ENCODE measurements at regions not wholly inside any gene's neighbourhood (a gene's known extent, or its start where the extent isn't known, plus 50 kb on each side); places are given as distances from the start of the nearest gene placed in this dataset.

DNA sequence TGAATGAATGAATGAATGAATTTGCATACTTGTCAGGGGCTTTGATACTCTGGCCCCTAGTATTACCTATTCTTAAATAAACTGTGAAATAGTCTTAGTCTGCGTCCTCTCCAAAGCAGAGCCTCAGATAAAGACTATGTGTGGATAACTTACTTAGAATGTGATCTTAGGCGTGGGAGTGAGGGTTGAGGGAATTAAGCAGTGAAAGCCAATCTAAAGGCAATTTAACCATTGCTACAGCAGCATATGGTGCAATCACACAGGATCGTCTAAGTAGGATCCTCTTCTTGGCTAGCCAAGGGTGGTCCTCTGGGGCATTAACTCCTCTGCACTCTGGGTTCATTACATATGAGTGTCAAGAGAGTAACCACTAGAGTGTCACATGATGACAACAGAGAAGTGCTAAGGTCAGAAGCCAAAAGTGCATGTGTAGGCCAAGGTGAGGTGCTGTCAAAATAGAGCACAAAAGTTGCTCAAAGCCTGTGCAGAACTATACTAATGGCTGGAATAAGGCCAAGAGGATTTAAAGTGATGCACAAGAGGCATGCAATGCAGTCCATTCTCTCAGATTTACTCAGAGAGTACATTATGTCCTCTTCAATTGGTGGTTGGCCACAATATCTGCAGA is 274.4 kb upstream of the SEMA6A start:
- no peak for DNase-seq (ENCODE audit: low read depth in 2 of 2)

DNA sequence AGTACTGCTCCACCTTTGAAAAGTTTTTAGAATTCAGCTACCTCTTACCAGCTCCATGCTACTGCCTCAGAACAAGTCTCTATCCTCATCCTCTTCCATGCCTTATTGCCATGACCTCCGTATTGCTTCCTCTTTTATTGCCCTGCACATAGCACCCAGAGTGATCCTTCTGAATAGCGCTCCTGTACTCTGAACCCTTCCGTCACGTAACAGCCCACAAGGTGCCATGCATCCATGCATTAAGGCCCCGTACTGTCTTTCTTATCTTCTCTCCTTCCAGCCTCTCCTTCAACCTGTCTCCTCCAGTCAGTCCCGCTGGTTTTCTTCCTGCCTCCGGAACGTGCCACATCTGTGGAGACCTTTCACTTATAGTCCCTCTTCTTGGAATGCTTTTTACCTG is 273.3 kb upstream of the SEMA6A start:
- DNase-seq (ENCODE audit: low read depth in 2 of 2), result no peak

DNA sequence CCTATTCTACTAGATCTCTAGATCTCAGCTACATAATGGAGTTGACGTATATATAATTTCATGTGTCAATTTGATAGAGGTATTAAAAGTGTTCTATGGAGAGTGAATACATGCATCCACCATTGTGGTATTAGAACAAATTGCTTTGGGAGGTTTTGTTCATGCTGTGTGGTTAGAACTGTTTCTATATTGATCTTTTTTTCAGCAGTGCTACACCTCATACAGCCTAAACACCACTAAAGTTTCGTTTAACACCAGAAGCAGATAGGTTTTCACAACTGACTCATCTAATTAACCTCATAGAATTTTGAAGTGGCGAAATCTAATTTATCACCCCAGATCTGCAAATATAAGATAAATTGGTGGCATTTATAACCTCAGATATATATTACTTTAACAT is 269.4 kb upstream of the SEMA6A start:
- no peak for DNase-seq (ENCODE audit: low read depth in 2 of 2)

DNA sequence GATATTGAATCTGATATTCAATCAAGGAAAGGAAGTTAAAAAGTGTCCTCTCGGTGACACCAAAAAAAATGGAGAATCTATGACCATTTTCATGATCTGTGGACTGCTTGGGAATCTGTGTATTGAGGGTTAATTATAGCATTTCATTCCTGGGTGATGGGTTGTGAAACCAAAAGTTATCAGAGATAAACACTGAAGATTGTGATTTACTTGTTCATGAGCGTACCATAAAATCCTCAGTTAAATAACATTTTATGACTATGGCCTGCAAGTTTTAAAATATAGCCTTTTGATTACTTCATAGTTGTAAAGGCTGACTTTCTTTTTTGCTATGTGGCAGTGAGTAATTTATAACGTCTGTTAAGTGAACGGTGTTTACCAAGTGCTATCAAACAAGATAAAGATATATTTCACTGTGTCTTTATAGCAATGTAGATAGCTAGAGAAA is 267.9 kb upstream of the SEMA6A start:
- no peak for DNase-seq (ENCODE audit: low read depth in 2 of 2)

DNA sequence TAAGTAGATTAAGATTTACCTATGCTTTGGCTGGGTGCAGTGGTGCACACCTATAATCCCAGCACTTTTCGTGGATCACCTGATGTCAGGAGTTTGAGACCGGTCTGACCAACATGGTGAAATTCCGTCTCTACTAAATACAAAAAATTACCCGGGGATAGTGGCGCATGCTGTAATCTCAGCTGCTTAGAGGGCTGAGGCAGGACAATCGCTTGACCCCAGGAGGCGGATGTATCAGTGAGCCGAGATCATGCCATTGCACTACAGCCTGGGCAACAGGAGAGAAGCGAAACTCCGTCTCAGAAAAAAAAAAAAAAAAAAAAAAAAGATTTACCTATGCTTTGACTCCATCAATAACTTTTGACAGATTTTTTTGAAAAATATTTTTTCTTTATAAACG is 267.1 kb upstream of the SEMA6A start:
- DNase-seq (ENCODE audit: low read depth in 2 of 2), result no peak

DNA sequence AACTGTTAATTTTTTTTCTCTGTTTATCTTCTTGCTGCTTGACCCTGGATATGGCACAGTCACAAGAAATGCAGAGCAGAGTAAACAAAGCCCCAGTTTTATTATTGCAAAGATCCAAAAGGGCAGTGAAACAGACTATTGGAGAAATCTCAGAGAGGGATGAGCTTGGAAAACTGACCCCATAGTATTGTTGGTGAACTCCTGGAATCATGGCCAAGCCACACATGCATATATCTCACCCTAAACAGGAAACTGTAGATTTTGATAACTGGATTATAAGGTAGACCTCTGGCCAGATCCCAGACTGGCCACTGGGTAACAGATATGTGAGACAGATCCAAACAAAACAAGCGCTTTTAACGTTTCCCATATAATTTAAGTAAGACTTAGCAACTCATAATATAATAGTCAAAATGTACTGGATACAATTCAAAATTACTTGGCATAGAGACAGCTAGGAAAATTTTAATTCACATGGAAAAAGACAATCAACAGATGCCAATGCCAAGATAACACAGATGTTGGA is 263.5 kb upstream of the SEMA6A start:
- no peak for DNase-seq (ENCODE audit: low read depth in 2 of 2)

GRCh38 chr5:116834796-116835515 is 260.3 kb upstream of the SEMA6A start:
- DNase-seq (ENCODE audit: low read depth in 2 of 2), result no peak

- no peak for DNase-seq (ENCODE audit: low read depth in 2 of 2)
Observed at GRCh38 chr5:116830079-116830478, 255.5 kb upstream of the SEMA6A start.

- no peak for DNase-seq (ENCODE audit: low read depth in 2 of 2)
Observed at GRCh38 chr5:116827078-116827477, 252.5 kb upstream of the SEMA6A start.

DNA sequence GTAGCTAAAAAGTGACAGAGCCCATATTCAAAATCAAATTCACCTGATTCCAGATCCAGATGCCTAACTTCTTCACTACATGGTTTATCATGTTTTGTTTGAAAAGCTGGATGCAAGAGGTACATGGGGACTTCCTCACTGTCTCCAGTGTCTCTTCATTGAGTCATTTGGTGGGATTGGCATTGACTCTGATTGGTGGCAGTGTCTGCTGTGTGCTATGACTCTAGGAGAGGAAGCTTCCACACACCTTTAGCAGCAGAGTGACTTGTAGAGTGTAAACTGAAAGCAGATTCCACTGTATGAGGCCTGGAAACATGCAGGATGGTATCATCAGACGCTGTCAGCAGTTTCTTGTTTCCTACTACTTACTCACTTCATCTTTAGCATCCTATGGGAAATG is 250.9 kb upstream of the SEMA6A start:
- DNase-seq (ENCODE audit: low read depth in 2 of 2), result no peak

- DNase-seq (ENCODE audit: low read depth in 2 of 2), result no peak
Observed at GRCh38 chr5:116824751-116825438, 250.3 kb upstream of the SEMA6A start.

- DNase-seq (ENCODE audit: low read depth in 2 of 2), result no peak
Observed at GRCh38 chr5:116814626-116815385, 240.2 kb upstream of the SEMA6A start.

DNA sequence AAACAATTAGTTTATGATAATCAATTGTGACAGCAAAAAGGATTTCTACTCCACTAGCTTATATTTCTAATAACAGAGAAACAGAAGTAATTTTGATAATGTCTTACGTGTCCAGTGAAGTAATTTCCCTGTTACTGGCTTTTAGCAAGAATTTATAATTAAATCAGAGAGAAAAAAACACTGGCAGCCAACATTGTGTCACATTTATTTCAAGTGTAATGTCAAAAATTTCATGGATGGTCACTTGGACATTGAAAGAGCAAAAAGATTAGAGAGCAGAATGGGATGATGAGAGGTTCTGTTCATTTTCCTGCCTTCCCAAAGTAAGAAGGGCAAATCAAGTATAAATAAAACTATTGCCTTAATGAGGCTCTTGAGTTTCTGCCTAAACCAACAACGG is 239.3 kb upstream of the SEMA6A start:
- no peak for DNase-seq (ENCODE audit: low read depth in 2 of 2)

GRCh38 chr5:116813356-116813755 is 238.7 kb upstream of the SEMA6A start:
- DNase-seq (ENCODE audit: low read depth in 2 of 2), result no peak

DNA sequence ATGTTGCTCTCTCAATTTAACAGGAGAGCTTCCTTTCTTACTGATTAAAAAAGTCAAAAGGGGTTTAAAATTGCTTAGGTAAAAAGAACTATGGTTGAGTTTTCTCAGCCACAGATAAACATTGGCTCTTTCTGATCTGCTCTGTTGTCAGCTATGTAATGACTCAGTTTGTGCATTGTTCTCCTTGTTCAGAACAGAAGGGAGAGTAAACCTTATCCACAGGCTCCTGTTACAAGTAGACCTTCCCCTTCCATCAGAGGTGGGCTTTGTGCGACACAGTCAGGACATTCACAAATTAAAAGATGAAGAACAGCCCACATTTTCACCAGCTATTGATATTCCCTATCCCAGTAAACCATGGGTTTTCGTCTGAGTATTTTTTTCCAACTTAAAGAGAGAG is 236.3 kb upstream of the SEMA6A start:
- DNase-seq (ENCODE audit: low read depth in 2 of 2), result no peak

DNA sequence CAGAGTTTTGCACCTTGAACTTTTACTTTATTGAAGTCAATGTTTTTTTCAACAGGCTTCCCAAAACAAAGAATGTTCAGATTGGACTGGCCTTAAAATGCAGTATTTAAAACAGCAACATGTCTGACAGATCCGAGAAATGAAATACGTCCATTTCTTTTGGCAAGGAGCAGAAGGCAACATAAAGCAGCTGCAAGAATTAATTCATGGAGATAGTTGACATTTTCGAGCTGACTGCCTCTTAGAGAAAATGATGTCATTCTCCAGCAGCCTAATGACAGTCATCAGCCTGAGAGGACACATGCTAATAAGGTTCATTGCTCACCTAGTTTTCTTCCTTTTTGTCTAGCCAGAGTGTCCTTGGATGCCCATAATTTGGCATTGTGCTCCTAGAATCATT is 232.2 kb upstream of the SEMA6A start:
- no peak for DNase-seq (ENCODE audit: low read depth in 2 of 2)

- no peak for DNase-seq (ENCODE audit: low read depth in 2 of 2)
Observed at GRCh38 chr5:116799401-116799800, 224.8 kb upstream of the SEMA6A start.

GRCh38 chr5:116795189-116795588 is 220.6 kb upstream of the SEMA6A start:
- no peak for DNase-seq (ENCODE audit: low read depth in 2 of 2)

- DNase-seq (ENCODE audit: low read depth in 2 of 2), result no peak
Observed at GRCh38 chr5:116789522-116789921, 214.9 kb upstream of the SEMA6A start.

DNA sequence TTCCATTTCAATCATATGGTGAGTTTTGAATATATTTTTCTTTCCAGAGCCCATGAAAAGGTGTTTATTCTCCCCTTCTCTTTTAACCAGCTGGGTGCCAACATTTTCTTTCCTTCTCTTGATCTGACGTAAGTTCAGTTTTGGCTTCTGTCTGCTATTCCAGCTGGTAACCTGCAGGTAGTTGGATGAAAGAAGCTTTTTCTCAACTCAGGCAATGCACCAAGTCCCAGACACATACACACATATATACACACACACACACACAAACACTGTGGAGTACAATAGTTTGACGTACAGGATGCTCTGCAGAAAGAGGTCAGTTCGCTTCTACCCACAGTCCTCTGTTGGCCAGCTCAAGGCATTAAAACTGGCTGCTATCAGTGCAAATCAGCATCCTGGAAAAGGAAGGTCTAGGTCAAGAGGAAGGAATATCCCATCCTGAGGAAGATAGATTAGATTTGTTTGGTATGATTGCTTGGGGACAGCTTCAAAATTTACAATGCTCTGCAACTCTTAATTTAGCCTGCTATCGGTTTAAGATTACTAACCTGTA is 214.3 kb upstream of the SEMA6A start:
- DNase-seq (ENCODE audit: low read depth in 2 of 2), result no peak

DNA sequence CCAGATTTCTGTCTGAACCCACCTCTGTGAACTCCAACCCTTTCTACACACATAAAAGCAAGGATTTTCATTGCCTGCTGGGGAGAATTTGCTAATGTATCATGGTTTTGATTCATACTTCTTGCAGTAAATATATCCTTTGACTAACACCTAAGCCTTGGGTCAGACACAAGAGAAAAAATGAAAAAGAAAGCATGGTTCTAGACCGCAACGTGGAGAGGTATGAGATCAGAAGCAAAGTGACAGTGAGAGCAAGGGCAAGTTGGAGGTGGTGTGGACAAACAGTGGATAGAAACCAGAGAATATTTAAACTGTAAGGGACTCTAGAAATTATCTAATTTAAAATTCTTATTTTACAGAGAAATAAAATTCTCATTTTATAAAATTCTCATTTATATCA is 212.9 kb upstream of the SEMA6A start:
- DNase-seq (ENCODE audit: low read depth in 2 of 2), result no peak

- no peak for DNase-seq (ENCODE audit: low read depth in 2 of 2)
Observed at GRCh38 chr5:116785106-116785505, 210.5 kb upstream of the SEMA6A start.
